GM19238 (cell line): ENCODE measurements at regions not wholly inside any gene's neighbourhood (a gene's known extent, or its start where the extent isn't known, plus 50 kb on each side); places are given as distances from the start of the nearest gene placed in this dataset.

ENCODE experiments used
- DNase-seq: peaks from one replicate; pipeline ENCODE4 v3.0.0; 2011; ENCODE audit warnings: low spot score; ENCODE audit not compliant: insufficient read length

DNA sequence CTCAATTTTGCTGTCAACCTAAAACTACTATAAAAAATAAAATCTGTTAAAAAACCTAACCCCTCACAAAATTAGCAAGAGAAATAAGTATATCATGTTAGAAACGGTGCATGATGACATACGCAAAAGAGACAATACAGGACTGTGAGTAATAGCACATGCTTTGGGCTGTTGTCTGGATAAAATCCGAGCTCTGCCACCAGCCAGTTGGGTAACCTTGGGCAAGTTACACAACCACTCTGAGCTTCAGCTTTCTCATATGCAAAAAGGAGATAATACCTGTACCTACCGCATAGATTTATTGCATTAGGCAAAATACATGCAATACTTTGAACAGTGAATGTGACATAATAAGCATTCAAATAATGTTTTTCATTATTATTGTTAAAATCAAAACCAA is 481.7 kb downstream of the TLE1 start:
- no peak for DNase-seq

DNA sequence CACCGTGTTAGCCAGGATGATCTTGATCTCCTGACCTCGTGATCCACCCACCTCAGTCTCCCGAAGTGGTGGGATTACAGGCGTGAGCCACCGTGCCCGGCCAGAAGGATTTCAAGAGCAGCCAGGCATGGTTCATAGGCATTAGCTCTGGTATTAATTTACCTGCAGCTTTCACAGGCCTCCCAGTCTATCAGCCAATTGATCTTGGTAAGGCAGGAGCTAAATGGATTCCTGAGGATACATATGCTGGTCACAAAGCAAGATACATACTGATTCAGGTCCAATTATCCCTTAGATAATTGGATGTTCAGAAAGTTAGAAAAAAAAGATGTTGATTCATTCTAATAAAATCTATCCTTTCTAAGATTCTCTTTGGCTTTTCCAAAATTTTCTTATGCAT is 487.1 kb downstream of the TLE1 start:
- DNase-seq: no peak

DNA sequence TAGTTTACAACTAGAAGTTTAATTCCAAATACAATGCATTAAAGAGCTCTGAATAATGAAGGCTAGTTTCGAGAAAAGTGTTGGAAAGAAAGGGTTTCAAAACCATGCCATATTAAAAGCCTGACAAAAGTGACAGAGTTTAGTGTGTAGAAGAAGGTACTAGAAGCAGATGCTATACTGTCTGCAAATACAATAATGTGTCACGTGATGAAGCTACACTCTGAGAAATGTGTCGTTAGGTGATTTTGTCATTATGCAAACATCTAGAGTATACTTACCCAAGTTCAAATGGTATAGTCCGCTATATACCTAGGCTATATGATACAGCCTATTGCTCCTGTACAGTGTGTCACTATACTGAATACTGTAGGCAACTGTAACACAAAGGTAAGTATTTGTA is 494.1 kb downstream of the TLE1 start:
- DNase-seq: no peak

DNA sequence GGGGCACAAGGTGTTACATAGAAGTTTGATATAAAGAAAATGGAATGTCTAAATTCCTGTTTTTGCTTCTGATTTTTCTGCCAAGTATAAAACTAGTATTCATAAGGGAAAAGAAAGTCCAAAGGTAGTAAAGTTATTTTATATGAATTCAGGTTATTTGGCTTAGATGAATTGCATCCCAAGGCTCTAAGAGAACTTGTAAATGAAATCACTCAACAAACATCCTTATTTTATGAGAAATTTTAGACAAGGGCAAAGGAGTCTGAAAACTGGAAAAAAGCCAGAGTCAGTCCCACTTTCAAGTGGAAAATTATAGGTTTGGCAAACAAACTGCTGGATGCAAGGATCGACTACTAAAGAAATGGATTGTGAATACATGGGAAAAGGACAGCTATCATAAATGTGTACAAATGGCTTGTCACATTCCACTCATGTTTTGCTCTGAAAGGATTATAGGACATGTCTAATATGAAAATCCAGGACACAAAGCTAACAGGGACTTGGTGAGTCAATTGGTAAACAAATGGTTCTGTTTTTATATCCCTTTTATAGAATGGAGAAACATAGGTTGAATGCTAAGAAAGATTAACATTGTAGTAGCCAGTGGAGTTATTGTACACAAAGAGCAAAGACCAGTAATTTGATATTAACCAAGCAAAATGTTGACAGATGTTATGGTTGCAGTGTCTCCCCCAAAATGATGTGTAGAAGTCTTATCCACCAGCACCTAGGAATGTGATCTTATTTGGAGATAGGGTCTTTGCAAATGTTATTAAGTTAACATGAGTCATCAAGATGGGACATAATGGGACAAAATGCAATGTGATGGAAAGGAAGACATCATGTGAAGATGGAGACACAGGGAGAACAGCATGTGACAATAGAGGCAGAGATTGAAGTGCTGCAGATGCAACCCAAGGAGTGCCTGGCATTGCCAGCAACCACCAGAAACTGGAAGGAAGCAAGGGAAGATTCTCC is 495.7 kb downstream of the TLE1 start:
- no peak for DNase-seq

DNA sequence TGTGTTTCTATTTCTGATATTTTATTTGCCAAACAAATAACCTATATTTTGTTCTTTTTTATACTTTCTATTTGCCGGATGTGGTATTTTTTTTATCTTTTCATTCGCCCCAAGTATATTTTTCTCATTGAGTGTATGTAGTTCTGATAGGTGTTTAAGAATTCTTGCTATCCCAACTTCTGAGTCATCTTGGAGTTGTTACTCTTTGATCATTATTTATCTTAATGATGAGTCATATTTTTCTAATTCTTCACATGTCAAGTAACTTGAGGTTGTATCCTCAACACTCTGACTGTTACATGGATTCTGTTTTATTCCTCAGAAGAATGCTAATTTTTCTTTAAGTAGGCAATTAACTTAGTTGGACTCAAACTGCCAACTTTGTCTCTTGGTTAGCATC is 498.1 kb downstream of the TLE1 start:
- no peak for DNase-seq

DNA sequence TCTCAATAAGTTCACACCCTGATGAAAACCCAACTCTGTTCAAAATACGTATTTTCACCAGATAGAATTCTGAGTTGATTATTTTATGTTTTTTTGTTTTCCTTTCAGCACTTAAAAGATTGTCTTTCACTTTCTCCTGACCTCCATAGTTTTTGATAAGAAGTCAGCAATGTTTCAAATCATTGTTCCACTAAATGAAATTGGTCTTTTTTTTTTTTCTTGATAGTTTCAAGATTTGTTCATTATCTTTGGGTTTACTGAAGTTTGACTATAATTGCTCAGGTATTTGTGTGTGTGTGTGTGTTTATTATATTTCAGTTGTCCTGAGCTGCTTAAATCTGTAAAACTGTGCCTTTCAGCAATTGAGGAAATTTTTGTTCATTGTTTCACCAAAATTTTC is 498.7 kb downstream of the TLE1 start:
- no peak for DNase-seq

DNA sequence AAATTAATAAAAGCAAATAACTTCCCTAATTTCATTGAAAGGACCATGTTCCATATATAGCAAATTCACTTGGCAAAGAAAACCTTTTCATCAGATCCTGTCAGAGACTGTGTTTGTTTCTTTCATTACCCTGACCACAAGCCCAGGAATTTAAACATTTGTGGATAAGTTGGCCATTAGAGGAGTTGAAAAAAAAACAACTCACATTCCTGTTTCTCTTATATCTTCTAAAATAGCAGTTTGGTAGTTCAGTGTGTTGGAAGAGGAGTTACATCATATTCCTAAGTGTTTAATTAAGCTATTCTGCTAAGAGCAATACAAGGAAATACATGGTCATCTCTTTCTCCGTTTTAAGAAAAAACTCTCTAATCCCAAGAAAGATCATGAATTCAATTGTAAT is 505.6 kb downstream of the TLE1 start:
- no peak for DNase-seq

DNA sequence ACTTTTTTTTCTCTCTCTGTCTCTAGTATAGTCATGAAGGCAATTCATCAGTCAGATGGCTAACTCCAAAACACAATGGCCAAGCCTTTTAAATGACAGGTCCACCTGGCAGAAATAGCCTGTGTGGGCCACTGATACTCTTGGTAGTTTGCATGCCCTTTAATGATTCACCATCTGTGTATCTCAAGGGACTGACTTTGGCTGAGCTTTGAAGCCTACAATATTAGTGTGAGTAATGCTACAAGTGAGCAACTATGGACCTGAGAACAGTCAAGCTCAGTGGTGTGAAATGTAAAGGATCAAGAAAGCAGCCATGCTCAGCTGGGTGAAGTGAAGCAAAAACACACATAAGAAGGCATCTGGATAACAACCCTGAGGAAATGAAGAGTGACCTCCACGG is 506.9 kb downstream of the TLE1 start:
- no peak for DNase-seq

DNA sequence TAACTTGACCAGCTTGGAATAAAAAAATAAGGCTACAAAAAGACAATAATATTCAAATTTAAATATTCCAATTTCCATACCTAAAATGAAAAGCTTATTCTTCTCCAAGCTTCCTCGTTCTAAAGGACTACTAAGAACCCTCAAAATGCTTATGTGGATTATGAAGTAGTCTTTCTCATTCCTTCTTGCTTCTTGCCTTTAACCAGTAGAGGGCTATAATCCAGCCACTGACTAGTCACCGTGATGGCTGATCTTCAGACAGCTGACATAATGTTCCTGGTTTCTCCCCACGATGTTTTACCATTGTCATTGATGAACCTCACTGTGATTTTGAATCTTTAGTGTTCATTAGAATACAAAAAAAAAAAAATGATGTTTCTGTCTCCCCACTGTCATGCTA is 515.3 kb downstream of the TLE1 start:
- no peak for DNase-seq

DNA sequence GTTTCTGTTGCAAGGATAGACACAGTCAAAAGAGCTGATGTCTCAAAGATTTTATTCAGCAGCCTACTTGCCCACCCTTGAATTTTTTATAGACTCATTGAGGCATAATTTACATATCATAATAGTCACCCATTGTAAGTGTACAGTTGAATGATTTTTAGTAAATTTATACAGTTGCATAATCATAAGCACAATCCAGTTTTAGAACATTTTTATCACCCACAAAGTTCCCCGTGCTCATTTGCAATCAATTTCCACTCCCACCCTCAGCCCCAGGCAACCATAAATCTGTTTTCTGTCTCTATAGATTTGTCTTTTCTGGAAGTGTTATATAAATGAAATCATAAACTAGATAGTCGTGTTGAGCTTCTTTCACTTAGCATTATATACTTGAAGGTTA is 517.7 kb downstream of the TLE1 start:
- no peak for DNase-seq

DNA sequence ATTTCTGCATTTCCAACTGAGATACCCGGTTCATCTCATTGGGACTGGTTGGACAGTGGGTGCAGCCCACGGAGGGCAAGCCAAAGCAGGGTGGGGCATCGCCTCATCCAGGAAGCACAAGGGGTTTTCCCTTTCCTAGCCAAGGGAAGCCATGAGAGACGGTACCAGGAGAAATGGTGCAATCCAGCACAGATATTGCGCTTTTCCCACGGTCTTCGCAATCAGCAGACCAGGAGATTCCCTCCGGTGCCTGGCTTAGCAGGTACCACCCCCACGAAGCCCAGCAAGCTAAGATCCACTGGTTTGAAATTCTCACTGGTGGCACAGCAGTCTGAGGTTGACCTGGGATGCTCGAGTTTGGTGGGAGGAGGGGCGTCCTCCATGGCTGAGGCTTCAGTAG is 527.0 kb downstream of the TLE1 start:
- no peak for DNase-seq

DNA sequence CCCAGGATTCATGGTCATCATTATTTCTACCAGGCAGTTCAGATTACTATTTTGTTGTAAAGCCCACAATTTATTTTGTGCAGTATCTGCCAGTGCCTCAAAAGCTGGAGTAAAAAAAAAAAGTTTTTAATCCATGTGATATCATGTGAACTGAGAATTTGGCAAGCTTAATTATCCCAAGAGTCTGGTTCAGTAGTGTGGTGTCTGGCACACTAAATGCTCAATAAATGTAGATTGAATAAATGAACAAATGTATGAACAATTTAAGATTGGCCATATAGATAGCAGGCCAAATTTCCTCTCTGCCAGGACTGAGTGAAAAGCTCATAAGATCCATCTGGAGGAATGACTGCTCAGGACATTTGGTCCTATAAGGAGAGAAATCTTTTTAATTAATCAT is 533.0 kb downstream of the TLE1 start:
- no peak for DNase-seq

DNA sequence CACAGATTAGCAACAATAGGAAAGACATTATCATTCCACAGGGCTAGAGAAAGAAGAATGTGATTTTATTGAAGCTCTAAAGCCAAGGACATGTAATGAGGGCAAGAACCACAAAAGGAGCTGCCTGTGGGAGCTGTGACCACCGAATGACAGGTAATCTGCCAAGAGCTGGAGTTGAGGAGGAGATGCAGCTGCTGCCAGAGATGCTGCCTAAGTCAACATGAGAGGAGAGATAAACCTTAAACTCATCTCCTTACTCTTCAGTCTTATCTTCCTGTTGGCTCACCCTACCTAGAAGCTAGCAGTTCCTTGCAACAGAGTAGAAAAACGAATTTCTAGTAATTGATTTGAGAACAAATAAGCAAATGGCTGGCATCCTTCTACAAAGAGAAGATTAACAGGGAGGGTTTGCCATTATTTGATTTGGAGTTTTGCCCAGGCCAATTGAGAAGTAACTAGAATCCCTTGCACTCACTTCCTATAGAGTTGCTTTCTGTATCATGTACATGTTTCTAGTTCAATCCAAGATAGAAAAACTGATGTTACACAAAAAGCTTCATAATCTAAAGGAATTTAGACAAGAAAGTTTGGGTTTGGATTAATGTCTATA is 539.2 kb downstream of the TLE1 start:
- no peak for DNase-seq

DNA sequence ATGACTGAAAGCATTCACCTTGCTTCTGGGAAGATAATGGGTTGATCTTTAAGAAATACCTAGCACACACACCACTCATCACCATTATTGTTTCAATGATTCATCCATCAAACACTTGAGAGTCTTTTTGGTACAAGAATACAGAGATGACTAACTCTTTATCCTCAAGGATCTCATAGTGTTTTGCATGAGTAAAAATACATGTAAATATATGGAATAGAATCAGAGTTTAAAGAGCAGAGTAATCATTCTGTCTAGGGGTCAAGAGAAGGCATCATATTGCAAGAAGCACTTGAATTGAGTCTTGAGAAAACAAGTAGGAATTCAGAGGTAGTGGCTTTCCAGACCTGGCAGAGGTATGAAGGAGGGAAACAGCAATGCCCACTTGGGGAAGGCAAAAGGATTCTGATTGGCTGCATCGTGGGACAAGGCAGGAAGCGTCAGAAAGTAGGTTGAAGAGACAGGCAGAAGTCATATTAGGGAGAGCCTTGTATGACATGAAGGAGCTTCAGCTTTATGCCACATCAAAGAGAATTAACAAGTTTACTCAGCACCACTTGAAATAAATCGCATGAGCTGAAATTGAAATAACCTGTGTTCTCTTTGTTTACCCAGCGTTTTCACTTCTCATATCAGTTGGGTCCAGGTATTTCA is 542.5 kb downstream of the TLE1 start:
- no peak for DNase-seq

DNA sequence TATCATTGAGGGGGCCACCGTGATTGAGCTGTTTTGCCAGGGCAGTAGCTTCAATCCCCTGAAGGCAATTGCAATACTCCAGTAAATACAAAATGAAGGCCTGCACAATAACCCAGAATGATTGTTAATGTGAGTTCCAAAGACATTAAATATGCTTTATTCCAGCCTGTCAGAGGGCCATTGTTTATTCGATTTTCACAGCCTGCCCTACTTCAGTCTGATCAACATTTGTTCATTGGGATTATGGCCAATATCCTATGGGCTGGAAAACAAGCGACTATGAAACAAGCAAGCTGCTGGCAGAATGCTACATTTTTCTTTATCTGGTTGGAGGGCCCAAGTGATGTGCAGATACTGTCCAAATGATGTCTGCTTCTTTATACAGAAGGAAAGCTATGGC is 543.1 kb downstream of the TLE1 start:
- DNase-seq: no peak

DNA sequence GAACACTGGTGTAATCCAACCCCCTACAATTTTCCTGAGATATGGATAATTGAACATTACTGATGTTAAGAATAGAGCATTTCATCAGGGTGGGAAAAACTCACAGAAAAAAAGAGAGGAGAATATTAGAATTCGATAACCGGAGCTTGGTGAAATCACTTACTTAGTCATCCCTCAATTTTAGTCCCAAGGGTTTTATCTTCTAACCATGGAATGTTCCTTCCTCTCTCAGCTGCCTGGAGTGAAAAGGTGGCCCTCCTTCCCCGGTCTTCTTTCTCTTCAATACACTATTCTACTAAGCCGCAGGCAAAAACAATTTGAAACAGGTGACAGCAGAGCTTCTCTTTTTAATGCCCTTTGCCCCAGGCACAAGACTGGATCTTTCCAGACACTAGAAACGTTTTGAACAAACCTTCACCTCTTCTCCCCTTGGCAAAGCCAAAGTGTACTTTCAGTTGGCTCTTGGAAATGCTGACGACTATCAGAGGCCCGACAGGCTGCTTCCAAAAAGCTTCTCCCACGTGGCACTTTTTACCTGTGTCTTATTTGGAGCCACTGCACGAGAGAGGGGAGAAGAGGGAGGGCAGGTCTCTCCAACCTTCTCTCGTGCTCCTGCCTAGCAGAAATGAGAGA is 543.9 kb downstream of the TLE1 start:
- no peak for DNase-seq

DNA sequence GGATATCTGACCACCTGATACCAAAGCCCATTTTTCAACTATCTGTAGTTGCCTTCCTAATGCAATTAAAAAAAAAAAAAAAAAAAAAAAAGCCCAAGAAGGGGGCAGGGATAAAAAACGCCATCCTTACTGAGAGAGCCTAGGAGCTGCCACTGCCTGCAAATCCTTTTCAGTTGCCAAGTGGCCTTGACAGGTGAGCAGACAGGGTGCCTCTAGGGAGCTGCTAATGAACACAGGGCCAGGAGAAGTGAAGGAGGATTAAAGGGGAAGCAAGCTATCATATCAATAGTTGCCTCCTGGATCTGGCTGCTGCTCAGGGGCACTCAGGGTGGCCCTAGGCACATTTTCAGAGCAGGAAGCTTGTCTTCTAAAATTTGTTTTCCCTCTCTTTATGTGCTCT is 547.4 kb downstream of the TLE1 start:
- no peak for DNase-seq

DNA sequence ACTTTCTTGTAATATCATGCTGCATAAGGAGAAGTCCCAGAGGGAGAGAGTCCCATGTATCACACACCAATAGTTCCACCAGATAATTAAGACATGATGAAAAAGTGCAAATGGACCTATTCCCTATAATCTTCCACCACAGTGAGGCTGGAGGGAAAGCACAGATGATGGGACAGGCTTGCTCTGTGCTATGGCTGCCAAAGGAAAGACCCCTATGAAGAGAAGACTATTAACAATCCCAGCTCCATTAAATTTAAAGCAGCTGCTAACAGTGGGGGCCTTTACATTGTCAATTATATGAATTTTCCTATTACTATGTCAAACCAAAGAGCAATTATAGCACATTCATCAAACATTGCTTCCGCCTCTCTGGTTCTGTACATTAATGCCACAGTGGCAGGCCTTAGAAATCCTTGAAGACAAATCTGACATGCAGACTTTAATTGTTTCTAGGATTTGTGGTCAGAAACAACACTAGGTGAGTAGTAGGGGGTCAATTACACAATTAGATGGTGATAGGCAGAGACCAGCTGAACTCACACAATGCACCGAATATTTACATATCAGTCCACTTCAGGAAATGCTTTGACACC is 551.3 kb downstream of the TLE1 start:
- DNase-seq: no peak

DNA sequence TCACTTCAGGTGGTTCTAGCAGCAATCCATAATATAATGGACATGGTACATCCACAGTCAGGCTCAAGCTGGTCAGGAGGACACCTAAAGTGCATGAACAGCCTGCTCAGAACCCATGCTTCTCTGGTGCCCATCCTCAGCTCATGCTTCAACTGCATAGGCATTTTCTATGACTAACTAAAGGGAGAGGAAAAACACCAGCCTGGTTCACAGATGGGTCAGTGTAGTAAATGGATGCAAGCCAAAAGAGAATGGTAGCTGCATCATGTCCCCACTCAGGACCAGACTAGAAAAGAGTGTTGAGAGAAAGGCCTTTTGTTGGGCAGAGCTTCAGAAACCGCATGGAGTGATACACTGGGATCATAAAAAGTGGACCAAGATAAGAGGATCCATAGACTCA is 556.6 kb downstream of the TLE1 start:
- DNase-seq: no peak

DNA sequence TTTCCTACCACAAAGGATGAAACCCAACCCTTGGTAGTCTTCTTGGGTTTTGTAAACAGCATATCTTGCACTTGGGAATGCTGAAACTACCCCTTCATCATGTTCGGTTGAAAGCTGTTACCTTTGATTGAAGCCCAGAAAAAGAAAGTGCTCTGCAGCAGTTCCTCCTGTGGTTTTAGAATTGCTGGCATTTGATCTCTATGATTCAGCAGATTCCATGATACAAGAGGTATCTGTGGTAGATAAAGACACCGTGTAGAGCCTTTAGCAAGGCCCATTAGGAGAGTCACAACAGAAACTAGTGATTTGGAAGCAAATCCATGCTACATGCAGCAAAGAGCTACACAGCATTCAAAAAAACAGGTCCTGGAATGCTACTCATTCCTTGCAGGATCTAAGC is 557.0 kb downstream of the TLE1 start:
- DNase-seq: no peak

DNA sequence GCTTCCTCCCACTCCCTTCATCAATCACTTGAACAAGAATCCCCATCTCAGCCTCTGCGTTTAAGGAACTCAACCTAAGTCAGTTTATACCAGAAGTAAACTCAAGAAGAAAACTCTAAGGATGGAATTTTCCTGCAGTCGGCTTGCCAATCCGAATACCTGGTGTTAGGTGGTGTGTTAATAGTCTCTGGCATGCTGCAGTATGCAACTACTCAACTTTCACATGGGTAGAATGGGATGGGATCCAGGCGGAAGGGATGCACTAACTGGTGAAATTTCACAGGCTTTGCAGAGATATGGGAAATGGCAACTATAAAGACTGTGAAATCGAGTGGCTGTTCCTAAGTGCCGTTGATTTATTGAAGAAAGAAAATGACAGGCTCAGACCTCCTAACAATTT is 560.6 kb downstream of the TLE1 start:
- DNase-seq: no peak
